ENCODE measurements at regions not wholly inside any gene's neighbourhood (a gene's known extent, or its start where the extent isn't known, plus 50 kb on each side); places are given as distances from the start of the nearest gene placed in this dataset.
"Not testable (repeated sequence)": the region's sequence is repeated elsewhere in the genome, so short reads cannot be mapped to it uniquely, and the experiment has no call there.

- Mint-ChIP-seq H3K4me1 (no peaks in the 10 kb centered on the region), H3K4me3 (no peak overlapping the region), H3K27me3 (no peaks in the 10 kb centered on the region), H3K36me3 (no peaks in the 10 kb centered on the region), H3K9me3 (no peaks in the 10 kb centered on the region), H3K27ac (no peak overlapping the region)
- CTCF ChIA-PET, result no interaction called here
- DNase-seq, result no peak
These were observed 57.2 kb downstream of the BMP15 start for GRCh38 chrX:50967736-50968135.

- CTCF ChIA-PET, H3K27me3 Mint-ChIP-seq, H3K4me1 Mint-ChIP-seq, H3K36me3 Mint-ChIP-seq, H3K27ac Mint-ChIP-seq, H3K9me3 Mint-ChIP-seq, H3K4me3 Mint-ChIP-seq, DNase-seq: not testable (repeated sequence)
These were observed 58.5 kb downstream of the BMP15 start for GRCh38 chrX:50968871-50969635.

DNA sequence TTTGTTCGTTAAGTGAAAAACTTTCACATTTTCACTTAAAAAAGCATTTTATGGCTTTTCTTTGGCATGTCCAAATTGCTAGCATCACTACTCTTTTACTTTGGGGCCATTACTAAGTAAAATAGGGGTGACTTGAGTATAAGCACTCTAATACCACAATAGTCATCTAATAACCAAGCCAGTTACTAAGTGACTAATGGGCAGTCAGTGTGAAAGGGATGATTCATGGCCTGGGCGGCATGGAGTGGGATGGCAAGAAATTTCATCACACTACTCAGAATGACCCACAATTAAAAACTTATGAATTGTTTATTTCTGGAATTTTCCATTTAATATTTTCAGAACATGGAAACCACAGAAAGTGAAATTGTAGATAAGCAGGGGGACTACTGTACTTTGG is 60.9 kb downstream of the BMP15 start:
- Mint-ChIP-seq H3K4me3 (no peak overlapping the region), H3K36me3 (no peaks in the 10 kb centered on the region), H3K27ac (no peak overlapping the region), H3K27me3 (no peaks in the 10 kb centered on the region), H3K4me1 (no peaks in the 10 kb centered on the region), H3K9me3 (no peaks in the 10 kb centered on the region)
- CTCF ChIA-PET, result no interaction called here
- no peak for DNase-seq

DNA sequence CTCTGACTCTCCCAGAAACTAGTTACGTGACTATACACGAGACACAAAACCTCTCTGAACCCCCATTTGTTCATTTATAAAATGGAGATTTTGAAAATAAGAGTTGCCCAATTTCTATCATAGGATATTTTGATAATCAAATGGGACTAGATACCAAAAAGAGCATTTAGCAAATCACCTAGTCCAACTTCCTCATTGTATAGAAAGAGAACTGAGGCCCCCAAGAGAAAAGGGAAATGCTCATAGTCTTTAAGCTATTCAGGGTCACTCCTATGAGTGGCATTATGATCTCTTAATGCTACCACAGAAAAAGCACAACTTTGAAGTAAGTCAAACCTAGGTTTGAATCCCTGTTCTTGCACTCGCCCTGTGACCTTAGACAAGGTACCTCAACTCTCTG is 62.7 kb downstream of the BMP15 start:
- CTCF ChIA-PET, result no interaction called here
- H3K27me3 Mint-ChIP-seq, result no peaks in the 10 kb centered on the region
- no peaks in the 10 kb centered on the region for H3K36me3 Mint-ChIP-seq
- no peaks in the 10 kb centered on the region for H3K4me1 Mint-ChIP-seq
- no peaks in the 10 kb centered on the region for H3K9me3 Mint-ChIP-seq
- DNase-seq, result no peak
- no peak overlapping the region for H3K27ac Mint-ChIP-seq
- H3K4me3 Mint-ChIP-seq, result no peak overlapping the region

DNA sequence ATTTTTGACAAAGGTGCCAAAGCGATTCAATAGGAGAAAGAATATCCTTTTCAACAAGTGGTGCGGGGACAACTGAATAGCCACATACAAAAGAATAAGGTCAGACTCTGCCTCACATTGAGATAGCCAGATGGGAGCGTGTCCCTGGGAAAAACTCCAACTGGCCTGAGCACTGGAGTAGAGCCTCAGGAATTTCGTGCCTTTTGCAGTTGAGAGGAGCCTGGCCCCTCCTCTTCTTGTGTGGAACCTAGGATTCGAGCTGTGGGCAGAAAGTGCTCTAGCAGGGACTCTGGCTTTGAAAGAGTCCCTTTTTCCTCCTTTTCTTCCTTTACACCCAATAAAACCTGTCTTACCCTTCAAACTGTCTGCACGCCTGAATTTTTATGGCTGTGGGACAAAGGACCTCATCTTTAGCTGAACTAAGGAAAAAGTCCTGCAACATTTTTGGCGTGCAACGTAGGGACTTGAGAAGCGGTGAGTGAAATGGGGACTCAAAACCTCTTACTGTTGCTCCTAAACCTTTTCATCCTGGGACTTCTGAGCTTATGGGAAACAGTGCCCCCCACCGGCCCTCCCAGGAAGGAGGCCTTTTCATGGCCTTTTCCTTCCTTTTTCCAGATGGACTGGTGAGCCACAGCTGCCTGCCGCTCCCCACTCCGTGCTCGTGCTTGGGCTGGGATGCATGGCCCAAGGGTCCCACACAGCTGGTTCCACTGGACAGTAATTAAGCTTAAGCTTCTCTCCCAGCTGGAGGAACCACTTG is 68.6 kb downstream of the BMP15 start:
- H3K36me3 Mint-ChIP-seq, result no peaks in the 10 kb centered on the region
- H3K4me3 Mint-ChIP-seq, result no peak overlapping the region
- H3K4me1 Mint-ChIP-seq, result no peaks in the 10 kb centered on the region
- no peak overlapping the region for H3K27ac Mint-ChIP-seq
- H3K27me3 Mint-ChIP-seq, result no peaks in the 10 kb centered on the region
- DNase-seq, result no peak
- no peaks in the 10 kb centered on the region for H3K9me3 Mint-ChIP-seq
- CTCF ChIA-PET, result no interaction called here

- no peak overlapping the region for H3K4me3 Mint-ChIP-seq
- no peaks in the 10 kb centered on the region for H3K36me3 Mint-ChIP-seq
- no peak overlapping the region for H3K27ac Mint-ChIP-seq
- no peaks in the 10 kb centered on the region for H3K27me3 Mint-ChIP-seq
- no peak for DNase-seq
- H3K9me3 Mint-ChIP-seq, result no peaks in the 10 kb centered on the region
- no peaks in the 10 kb centered on the region for H3K4me1 Mint-ChIP-seq
- CTCF ChIA-PET, result no interaction called here
These were observed 69.7 kb downstream of the BMP15 start for GRCh38 chrX:50980251-50980650.

- CTCF ChIA-PET, result interaction anchor here (1.3 to 2.2 kb wide), 2 partner anchors 241 to 297 kb away, joined by 6 read pairs; no protein-coding TSS in a partner anchor
- no peak overlapping the region for H3K4me3 Mint-ChIP-seq
- peak; percentile 21 for DNase-seq
These were observed 78.1 kb downstream of the BMP15 start for GRCh38 chrX:50988649-50989048.

DNA sequence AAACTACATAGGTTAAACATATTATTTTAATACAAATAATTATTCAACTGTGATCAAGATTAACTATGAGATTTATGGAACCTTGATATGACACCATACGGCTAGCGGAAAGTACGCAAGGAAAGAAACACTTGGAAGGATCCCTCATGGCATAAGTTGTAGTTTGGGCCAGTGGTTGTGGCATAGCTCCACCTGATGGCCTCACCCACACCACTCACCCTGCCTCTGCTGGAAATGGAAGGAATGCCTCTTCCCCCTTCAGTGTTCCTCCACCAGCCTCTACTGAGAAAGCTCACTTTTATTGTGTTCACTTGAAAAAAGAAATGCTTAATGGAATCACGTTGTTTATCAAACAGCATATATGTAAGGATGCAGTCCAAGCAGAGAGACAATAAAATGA is 86.4 kb downstream of the BMP15 start:
- no peaks in the 10 kb centered on the region for H3K4me1 Mint-ChIP-seq
- no peaks in the 10 kb centered on the region for H3K27me3 Mint-ChIP-seq
- no peaks in the 10 kb centered on the region for H3K36me3 Mint-ChIP-seq
- no peak overlapping the region for H3K27ac Mint-ChIP-seq
- no peak overlapping the region for H3K4me3 Mint-ChIP-seq
- DNase-seq, result no peak
- CTCF ChIA-PET, result no interaction called here
- no peaks in the 10 kb centered on the region for H3K9me3 Mint-ChIP-seq

More at GRCh38 chrX:50988649-50989048, 78.1 kb downstream of the BMP15 start:
- Mint-ChIP-seq H3K27me3 (no peaks in the 10 kb centered on the region), H3K27ac (no peak overlapping the region), H3K4me1 (no peaks in the 10 kb centered on the region), H3K9me3 (no peaks in the 10 kb centered on the region), H3K36me3 (no peaks in the 10 kb centered on the region)

DNA sequence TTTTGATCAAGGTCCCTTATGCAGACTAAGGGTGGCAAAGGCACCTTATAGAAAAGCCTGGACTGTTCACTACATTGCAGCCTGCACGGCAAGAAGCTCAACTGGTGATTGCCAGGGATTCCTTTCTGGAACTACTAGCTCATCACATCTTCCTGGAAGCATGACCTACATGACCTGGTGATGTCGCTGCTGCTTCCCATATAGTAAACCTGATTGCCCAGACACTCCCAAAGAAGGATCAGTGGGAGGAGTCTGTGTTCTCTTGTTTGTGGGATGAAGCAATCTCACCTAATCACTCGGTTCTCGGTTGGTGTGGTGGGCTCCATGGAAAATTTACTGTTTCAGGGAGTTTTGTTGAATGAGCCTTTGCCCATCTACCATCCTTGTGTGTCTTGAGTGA is 89.8 kb downstream of the BMP15 start:
- H3K36me3 Mint-ChIP-seq, H3K27me3 Mint-ChIP-seq, H3K4me3 Mint-ChIP-seq, H3K9me3 Mint-ChIP-seq, H3K4me1 Mint-ChIP-seq, CTCF ChIA-PET, H3K27ac Mint-ChIP-seq, DNase-seq: not testable (repeated sequence)

DNA sequence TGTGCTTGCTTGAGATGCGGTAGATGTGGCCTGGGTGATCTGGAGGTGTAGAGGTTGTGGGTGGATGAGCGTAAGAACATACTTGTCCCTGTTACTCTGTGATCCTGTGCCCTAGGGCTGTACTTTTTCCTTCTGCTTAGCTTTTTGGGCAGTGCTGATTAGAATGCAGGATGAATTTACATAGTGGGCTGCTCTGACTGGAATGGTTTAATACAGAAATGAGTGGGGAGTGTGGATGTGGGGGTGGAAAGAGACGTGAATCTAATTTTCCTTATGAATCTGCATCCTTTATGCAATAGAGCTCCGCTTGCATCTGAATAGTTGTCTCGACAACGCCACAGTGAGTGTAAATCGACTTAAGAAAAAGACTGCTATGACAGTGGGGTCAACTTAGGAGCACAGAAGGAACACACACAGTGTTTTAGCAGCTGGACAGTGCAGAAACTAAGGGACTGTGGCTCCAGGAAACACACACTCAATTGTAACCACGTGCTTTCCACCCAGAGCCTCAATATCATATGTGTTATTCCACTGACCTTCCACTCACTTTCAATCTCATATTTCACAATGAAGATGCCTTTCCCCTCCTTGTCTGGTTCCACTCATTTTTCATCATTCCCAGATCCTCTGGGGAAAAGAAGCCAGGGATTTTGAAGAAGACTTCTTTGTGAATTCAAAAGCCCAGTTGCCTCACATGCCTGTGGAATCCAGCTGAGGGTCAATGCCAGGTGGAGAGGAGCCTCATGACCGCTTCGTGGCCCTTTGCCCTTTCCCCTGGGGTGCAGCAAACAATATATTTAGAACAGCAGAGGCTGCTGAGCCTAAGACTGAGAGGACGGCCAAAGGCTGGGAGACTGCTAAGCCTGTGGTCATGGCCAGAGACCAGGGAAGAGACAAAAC is 91.4 kb downstream of the BMP15 start:
- H3K4me3 Mint-ChIP-seq, H3K36me3 Mint-ChIP-seq, H3K27me3 Mint-ChIP-seq, H3K27ac Mint-ChIP-seq, H3K9me3 Mint-ChIP-seq, H3K4me1 Mint-ChIP-seq, CTCF ChIA-PET, DNase-seq: not testable (repeated sequence)

- no peaks in the 10 kb centered on the region for H3K27me3 Mint-ChIP-seq
- no peak for DNase-seq
- H3K4me1 Mint-ChIP-seq, result no peaks in the 10 kb centered on the region
- no peak overlapping the region for H3K4me3 Mint-ChIP-seq
- H3K9me3 Mint-ChIP-seq, result no peaks in the 10 kb centered on the region
- no peak overlapping the region for H3K27ac Mint-ChIP-seq
- no peaks in the 10 kb centered on the region for H3K36me3 Mint-ChIP-seq
- CTCF ChIA-PET, result no interaction called here
These were observed 95.5 kb downstream of the BMP15 start for GRCh38 chrX:51006064-51006463.

DNA sequence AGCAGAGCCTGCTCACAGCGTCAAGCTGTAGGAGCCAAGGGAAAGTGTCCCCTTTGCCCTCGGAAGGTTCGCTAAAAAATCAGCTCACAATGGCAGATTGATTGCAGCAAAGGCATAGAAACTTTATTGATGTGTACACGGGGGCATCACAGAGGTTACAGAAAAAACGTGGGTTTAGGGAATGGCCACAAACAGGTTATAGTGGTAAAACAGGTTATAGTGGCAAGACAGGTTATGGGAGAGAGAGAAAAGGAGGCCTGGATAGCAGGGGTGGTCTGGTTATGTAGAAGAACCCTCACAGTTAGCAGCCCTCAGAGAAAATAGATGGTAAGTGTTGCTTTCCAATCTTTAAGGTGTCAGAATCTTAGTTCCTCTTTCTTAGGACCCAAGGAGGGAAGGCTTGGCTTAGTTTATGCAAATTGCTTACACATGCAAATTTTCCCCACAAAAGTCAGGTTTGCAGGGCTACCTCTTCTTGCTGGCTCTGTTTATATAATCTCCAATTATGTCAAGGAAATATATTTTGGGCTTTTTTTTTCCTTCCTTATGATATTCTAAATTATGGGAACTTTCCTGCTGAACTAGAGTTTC is 113.7 kb downstream of the BMP15 start:
- Mint-ChIP-seq H3K27me3 (no peaks in the 10 kb centered on the region), H3K4me3 (no peak overlapping the region), H3K36me3 (no peaks in the 10 kb centered on the region), H3K4me1 (no peaks in the 10 kb centered on the region), H3K9me3 (no peaks in the 10 kb centered on the region), H3K27ac (no peak overlapping the region)
- DNase-seq, result no peak
- CTCF ChIA-PET, result no interaction called here

DNA sequence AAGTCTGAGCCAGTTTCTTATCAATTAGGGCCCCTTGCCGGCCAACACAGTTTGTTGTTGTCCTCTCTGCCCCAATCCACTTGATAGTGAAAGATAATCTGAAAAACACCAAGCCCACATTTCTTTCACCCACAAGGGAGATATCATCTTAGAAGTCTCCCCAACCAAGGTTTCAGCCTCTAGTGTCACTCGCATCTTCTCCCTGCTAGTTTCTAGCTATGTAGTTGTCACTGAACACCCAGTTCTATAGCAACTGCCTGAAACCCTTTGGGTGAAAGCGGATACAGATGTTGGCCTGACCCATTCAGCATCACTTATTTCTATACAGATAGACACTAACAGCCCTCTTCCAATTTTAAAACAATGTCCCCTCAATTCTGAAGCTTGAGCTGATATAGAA is 116.3 kb downstream of the BMP15 start:
- H3K27ac Mint-ChIP-seq, result no peak overlapping the region
- no peaks in the 10 kb centered on the region for H3K36me3 Mint-ChIP-seq
- no peak for DNase-seq
- H3K4me1 Mint-ChIP-seq, result no peaks in the 10 kb centered on the region
- no peak overlapping the region for H3K4me3 Mint-ChIP-seq
- no peaks in the 10 kb centered on the region for H3K27me3 Mint-ChIP-seq
- H3K9me3 Mint-ChIP-seq, result no peaks in the 10 kb centered on the region
- CTCF ChIA-PET, result no interaction called here

DNA sequence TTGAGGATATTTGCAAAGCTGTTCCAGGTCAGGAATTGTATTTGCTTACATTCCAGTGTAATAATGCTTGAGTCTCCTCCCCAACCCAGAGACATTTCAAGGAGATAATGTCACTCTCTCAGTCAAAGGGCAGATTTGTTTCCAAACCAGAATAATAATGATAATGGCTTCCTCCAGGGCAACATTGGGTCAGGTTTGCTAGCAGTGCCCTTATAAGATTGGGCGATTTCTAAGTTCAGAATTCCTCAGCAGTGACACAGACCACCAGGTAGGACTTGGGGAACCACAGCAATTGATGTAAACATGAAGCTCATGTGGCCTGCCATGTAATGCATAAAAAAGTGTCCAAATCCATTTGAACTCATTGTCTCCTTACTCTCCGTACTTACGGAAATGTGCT is 125.2 kb downstream of the BMP15 start:
- CTCF ChIA-PET, result no interaction called here
- no peak overlapping the region for H3K4me3 Mint-ChIP-seq
- H3K36me3 Mint-ChIP-seq, result no peaks in the 10 kb centered on the region
- no peak for DNase-seq
- H3K27ac Mint-ChIP-seq, result no peak overlapping the region
- H3K27me3 Mint-ChIP-seq, result peaks cover 5% of the 10 kb centered on the region
- H3K4me1 Mint-ChIP-seq, result no peaks in the 10 kb centered on the region
- no peaks in the 10 kb centered on the region for H3K9me3 Mint-ChIP-seq
